K562 (cell line): ENCODE measurements at regions not wholly inside any gene's neighbourhood (a gene's known extent, or its start where the extent isn't known, plus 50 kb on each side); places are given as distances from the start of the nearest gene placed in this dataset.

Experiments
- ATAC-seq: fragments of 200-7000 bp; cut with Tn5 transposase; 3 replicates; pipeline ENCODE4 v1.9.1; 2020; ENCODE audit warnings: moderate library complexity
- BruUV-seq: library from RNA; stranded (reverse); fragments of 400-500 nt; replicated peaks from 2 replicates; lab custom pipeline; 2021; lab: Mats Ljungman, UMichigan
- CTCF ChIA-PET: fragments of 300-600 bp; formaldehyde crosslinking; extraction: SDS; loops from one replicate; lab custom pipeline; 2021; ENCODE audit warnings: low intra/inter-chr PET ratio; lab: Yijun Ruan, JAX
- POLR2A ChIA-PET: fragments of 300-600, 350-650 bp; sonication (Branson Sonifier 250); formaldehyde crosslinking; extraction: SDS; loops from one replicate; lab custom pipeline; 2021; ENCODE audit warnings: antibody characterized with exemption, inconsistent platforms; lab: Yijun Ruan, JAX
- DNase-seq, 4 experiments: peaks; one replicate each; pipeline versions ENCODE4 v3.0.0 to v3.0.0-alpha.2; 2011 to 2018; ENCODE audit warnings: low spot score in 3 of 4, mixed read lengths in 3 of 4; ENCODE audit errors: extremely low read depth in 1 of 4
- FAIRE-seq: peaks from 2 replicates; lab custom pipeline; 2011; peaks lifted over from hg19 to GRCh38; lab: Jason Lieb, UNC
- H2AFZ ChIP-seq: 2 replicates; pipeline ENCODE4 v1.6.0; 2011; ENCODE audit warnings: low read depth, low read length, control low read depth, inconsistent platforms
- H3K27ac ChIP-seq: fragments of 200-600 bp; 3 replicates; pipeline ENCODE4 v1.8.0; 2011; ENCODE audit warnings: low read depth, mild to moderate bottlenecking, control low read depth, inconsistent platforms, low read length, moderate library complexity, mixed read lengths; ENCODE audit errors: extremely low read depth
- H3K27me3 ChIP-seq, 2 experiments: fragments of 300-600 bp in 1 of 2; 2 replicates in 1 of 2; 3 replicates in 1 of 2; pipeline versions ENCODE4 v1.6.0 to v1.8.0; 2011; ENCODE audit warnings: inconsistent platforms in 2 of 2, low read length in 2 of 2, mild to moderate bottlenecking in 1 of 2, mixed read lengths in 1 of 2, moderate library complexity in 1 of 2; ENCODE audit not compliant: control insufficient read depth in 2 of 2, insufficient read depth in 2 of 2
- H3K36me3 ChIP-seq: fragments of 300-600 bp; 3 replicates; pipeline ENCODE4 v1.8.0; 2011; ENCODE audit warnings: mild to moderate bottlenecking, low read length, inconsistent platforms; ENCODE audit not compliant: control insufficient read depth, insufficient read depth
- H3K4me1 ChIP-seq, 2 experiments: fragments of 200-600 bp in 1 of 2; replicated peaks in 1 of 2; 2 replicates in 1 of 2; 3 replicates in 1 of 2; pipeline versions ENCODE4 v1.5.1 to v1.8.0; 2011; ENCODE audit warnings: inconsistent platforms in 2 of 2, low read length in 2 of 2, mild to moderate bottlenecking in 1 of 2, mixed read lengths in 1 of 2, moderate library complexity in 1 of 2; ENCODE audit not compliant: control insufficient read depth in 2 of 2, insufficient read depth in 2 of 2
- H3K4me2 ChIP-seq: 2 replicates; pipeline ENCODE4 v1.6.1; 2011; ENCODE audit warnings: low read length, control low read depth, inconsistent platforms, mixed read lengths; ENCODE audit not compliant: insufficient read depth
- H3K4me3 ChIP-seq: fragments of 200-600 bp; sonication (generic), shearing (Covaris generic); 2 replicates; pipeline ENCODE4 v1.5.1; 2016; ENCODE audit warnings: control low read depth, inconsistent platforms
- H3K79me2 ChIP-seq: fragments of 200-600 bp; 3 replicates; pipeline ENCODE4 v1.8.0; 2011; ENCODE audit warnings: low read length, inconsistent platforms; ENCODE audit not compliant: control insufficient read depth, insufficient read depth
- H3K9ac ChIP-seq, 2 experiments: 2 replicates each; pipeline versions ENCODE4 v1.6.0 to v1.6.1; 2011; ENCODE audit warnings: low read depth in 2 of 2, low read length in 2 of 2, control low read depth in 1 of 2, inconsistent platforms in 1 of 2, mild to moderate bottlenecking in 1 of 2, mixed read lengths in 1 of 2; ENCODE audit not compliant: insufficient read depth in 1 of 2
- H3K9me1 ChIP-seq: one replicate; pipeline ENCODE4 v1.6.0; 2011; ENCODE audit warnings: inconsistent platforms, mild to moderate bottlenecking, low read length, moderate library complexity; ENCODE audit not compliant: control insufficient read depth, insufficient read depth
- H3K9me3 ChIP-seq: replicated peaks from 2 replicates; pipeline ENCODE4 v1.5.1; 2011; ENCODE audit warnings: low read depth, low read length, inconsistent platforms; ENCODE audit not compliant: control insufficient read depth, insufficient read depth
- H4K20me1 ChIP-seq: replicated peaks from 2 replicates; pipeline ENCODE4 v1.6.1; 2011; ENCODE audit warnings: low read length, inconsistent platforms, mixed read lengths; ENCODE audit not compliant: control insufficient read depth, insufficient read depth
- WGBS: fragments of 100-300 bp; shearing (Covaris generic); methylation state at CpG from one replicate; pipeline ENCODE4 v1.1.6; 2016; ENCODE audit warnings: low coverage, mixed read lengths; ENCODE audit not compliant: insufficient coverage; ENCODE audit errors: missing lambda C conversion rate; 5-methylcytosine and 5-hydroxymethylcytosine counted together
- in situ Hi-C: fragments of 300-500 bp; cut with MboI; formaldehyde crosslinking; loops from 4 replicates; pipeline ENCODE4 v1.15.0; 2018; ENCODE audit warnings: inconsistent platforms, mixed read lengths
- intact Hi-C: fragments of 100-400 bp; cut with micrococcal nuclease; formaldehyde crosslinking; loops from 2 replicates; pipeline ENCODE4 v1.14.2; 2022
- TF ChIP-seq, protein P1 (sequence below): fragments of 450-650 bp; IDR thresholded peaks from 2 replicates; pipeline ENCODE4 v1.6.1; 2018; ENCODE audit not compliant: partially characterized antibody

DNA sequence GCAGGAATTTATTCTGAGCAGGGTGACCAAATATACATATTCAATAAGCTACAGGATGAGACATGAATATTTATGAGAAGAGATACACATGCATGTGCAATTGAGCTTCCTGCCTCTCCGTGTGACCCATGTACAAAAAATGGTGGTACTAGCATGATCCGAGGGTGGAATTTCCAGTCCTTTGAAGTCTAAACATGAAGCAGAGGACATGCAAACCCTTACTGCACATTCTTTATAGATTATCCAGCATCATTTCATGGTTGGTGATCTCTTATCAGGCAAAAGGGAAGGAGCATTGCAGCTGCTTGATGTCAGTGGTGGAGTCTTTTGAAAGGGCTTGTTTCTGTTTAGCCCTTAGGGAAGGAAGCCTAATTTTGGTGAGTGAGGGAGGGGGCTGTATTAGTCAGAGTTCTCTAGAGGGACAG is 448.6 kb downstream of the SETD4 start:
- 4% methylated on average over 2 of the region's 2 CpGs for WGBS

More for the DNA sequence above, 448.6 kb downstream of the SETD4 start:
- Histone ChIP-seq H3K9me1 (no peaks in the 10 kb centered on the region), H2AFZ (no peak overlapping the region), H3K27me3 (peaks cover 2 to 9% of the 10 kb centered on the region in 2 experiments; a peak in 3 of 5 replicates), H3K4me3 (no peak overlapping the region), H3K4me1 (peaks cover 0 to 11% of the 10 kb centered on the region in 2 experiments; a peak in 3 of 5 replicates), H3K79me2 (no peaks in the 10 kb centered on the region), H3K36me3 (no peaks in the 10 kb centered on the region), H3K9ac (no peak overlapping the region), H3K9me3 (no peaks in the 10 kb centered on the region), H3K27ac (no peak overlapping the region), H3K4me2 (no peak overlapping the region), H4K20me1 (no peaks in the 10 kb centered on the region)
- TF ChIP-seq, protein P1, sequence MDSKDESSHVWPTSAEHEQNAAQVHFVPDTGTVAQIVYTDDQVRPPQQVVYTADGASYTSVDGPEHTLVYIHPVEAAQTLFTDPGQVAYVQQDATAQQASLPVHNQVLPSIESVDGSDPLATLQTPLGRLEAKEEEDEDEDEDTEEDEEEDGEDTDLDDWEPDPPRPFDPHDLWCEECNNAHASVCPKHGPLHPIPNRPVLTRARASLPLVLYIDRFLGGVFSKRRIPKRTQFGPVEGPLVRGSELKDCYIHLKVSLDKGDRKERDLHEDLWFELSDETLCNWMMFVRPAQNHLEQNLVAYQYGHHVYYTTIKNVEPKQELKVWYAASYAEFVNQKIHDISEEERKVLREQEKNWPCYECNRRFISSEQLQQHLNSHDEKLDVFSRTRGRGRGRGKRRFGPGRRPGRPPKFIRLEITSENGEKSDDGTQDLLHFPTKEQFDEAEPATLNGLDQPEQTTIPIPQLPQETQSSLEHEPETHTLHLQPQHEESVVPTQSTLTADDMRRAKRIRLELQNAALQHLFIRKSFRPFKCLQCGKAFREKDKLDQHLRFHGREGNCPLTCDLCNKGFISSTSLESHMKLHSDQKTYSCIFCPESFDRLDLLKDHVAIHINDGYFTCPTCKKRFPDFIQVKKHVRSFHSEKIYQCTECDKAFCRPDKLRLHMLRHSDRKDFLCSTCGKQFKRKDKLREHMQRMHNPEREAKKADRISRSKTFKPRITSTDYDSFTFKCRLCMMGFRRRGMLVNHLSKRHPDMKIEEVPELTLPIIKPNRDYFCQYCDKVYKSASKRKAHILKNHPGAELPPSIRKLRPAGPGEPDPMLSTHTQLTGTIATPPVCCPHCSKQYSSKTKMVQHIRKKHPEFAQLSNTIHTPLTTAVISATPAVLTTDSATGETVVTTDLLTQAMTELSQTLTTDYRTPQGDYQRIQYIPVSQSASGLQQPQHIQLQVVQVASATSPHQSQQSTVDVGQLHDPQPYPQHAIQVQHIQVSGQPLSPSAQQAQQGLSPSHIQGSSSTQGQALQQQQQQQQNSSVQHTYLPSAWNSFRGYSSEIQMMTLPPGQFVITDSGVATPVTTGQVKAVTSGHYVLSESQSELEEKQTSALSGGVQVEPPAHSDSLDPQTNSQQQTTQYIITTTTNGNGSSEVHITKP = no peak
- POLR2A ChIA-PET = interaction anchor here (0.8 kb wide), 1 partner anchor 29 kb away, joined by 3 read pairs; no protein-coding TSS in a partner anchor
- intact Hi-C loops = no loop called here
- FAIRE-seq = no peak
- no TSS peak for BruUV-seq
- CTCF ChIA-PET = no interaction called here
- DNase-seq = no peak
- in situ Hi-C loops = no loop called here
- ATAC-seq = no peak
